GM19438 (cell line): ENCODE measurements at regions not wholly inside any gene's neighbourhood (a gene's known extent, or its start where the extent isn't known, plus 50 kb on each side); places are given as distances from the start of the nearest gene placed in this dataset.
A peak's percentile ranks its signal among the peaks of the same experiment; 100 is the strongest.

ENCODE experiments used
- ATAC-seq: cut with Tn5 transposase; IDR thresholded peaks from one replicate; pipeline ENCODE4 v1.9.1; 2021; ENCODE audit warnings: low read depth; ENCODE audit not compliant: unreplicated experiment

- no peak for ATAC-seq
Observed at GRCh38 chr16:56094231-56094630, 97.1 kb upstream of the GNAO1 start.

DNA sequence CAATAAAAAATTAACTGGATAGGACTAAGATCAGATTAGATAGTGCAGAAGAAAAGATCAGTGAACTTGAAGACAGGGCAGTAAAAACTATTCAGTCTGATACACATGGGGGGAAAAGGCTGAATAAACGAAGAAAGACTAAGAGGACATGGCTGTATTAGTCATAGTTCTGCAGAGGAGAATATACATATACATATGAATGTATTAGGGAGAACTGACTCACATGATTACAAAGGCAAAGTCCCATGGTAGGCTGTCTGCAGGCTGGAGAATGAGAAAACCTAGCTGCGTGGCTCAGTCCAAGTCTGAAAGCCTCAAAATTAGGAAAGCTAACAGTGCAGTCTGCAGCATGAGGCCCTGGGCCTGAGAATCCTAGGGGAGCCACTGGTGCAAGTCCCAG, 98.2 kb upstream of the GNAO1 start:
- no peak for ATAC-seq

GRCh38 chr16:56090076-56090475, 101.2 kb upstream of the GNAO1 start:
- no peak for ATAC-seq

GRCh38 chr16:56087626-56088025, 103.7 kb upstream of the GNAO1 start:
- ATAC-seq, result no peak

DNA sequence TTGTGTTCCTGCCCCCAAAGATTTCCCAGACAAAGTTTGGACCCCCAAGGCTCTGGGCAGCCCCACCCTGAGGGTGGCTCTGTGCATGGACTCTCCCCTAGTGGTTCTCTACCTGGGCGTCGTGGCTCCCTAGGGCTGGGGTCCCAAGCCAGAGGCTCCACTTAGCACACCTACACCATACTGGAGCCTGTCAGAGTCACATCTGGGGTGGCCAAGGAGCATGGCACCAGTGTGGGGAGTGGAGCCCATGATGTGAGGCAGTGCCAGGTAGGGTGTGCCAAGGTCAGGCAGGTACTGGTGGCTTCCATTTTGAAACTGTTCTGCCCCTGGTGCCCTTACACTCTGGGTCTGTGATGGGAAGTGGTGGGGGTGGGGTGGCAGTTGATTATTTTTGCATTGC, 109.9 kb upstream of the GNAO1 start:
- no peak for ATAC-seq

DNA sequence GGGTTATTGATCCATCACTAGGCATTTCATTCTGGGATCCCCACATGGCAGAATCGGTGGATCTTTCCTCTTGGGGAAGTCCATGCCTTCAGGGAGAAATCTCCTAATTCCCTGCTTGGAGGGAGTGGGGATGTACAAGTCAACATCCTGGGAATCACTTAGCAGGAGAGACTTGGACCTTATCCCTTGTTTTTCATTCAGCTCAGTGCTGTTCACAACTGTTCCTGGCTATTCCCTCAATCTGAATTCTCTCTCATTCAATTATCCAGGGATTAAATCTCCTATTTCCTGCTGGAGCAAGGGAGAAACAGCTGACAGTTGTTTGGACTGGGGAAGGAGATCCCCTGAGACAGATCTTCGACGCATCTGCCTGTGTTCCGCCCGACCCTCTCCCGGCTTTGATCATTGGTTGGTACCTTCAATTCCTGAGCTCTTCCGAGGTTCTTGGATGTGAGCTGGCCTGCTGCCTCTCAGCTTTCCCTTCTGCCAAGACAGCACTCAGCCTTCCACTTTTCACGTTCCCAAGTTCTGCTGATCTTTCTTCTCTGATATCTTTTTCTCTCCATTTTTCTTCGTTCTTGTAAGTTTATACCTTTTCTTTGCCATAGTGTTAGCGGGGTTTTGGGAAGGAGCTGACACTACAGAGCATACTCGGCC, 115.4 kb upstream of the GNAO1 start:
- no peak for ATAC-seq

- ATAC-seq, result no peak
Observed at GRCh38 chr16:56073508-56073907, 117.8 kb upstream of the GNAO1 start.

DNA sequence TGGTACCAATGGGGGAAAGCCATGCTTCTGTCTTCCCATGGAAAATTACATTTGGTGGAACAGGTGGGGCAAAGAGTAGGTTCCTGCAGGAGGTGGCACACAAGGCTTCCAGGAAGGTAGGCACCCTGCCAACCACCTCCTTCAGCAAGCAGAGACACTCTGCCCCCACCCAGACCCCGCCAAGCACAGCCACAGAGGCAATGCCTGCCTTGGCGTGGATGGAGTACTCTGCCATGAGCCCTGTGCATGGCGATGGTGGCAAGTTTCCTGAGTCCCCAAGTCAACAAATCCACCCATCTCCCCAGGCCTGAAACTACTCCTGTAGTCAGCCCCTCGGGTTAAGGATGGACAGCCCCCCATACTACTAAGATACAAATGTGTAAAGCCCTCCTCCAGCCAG, 119.2 kb upstream of the GNAO1 start:
- no peak for ATAC-seq

GRCh38 chr16:56068816-56069215, 122.5 kb upstream of the GNAO1 start:
- ATAC-seq, result no peak

- no peak for ATAC-seq
Observed at GRCh38 chr16:56068314-56068713, 123.0 kb upstream of the GNAO1 start.

- ATAC-seq, result no peak
Observed at GRCh38 chr16:56067406-56067805, 123.9 kb upstream of the GNAO1 start.

DNA sequence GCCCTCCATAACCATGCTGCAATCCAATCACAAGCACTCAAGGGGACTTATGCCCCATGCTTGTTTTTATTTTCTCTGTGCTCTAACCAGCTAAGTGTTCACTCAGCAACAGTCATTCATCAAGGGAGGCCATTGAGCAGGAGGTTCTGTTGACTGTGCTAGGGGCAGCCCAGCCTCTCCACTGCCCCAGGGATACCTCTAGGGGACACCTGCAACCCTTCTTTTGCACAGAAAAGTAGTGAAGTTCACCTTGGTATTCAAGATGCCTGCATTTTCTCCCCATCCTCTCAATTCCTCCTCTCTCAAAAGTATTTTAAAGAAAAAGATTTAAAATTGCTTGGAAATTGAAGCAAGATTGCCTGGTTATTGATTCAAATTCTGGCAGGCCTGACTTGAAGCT, 124.7 kb upstream of the GNAO1 start:
- ATAC-seq, result no peak

GRCh38 chr16:56063111-56063510, 128.2 kb upstream of the GNAO1 start:
- ATAC-seq, result no peak

DNA sequence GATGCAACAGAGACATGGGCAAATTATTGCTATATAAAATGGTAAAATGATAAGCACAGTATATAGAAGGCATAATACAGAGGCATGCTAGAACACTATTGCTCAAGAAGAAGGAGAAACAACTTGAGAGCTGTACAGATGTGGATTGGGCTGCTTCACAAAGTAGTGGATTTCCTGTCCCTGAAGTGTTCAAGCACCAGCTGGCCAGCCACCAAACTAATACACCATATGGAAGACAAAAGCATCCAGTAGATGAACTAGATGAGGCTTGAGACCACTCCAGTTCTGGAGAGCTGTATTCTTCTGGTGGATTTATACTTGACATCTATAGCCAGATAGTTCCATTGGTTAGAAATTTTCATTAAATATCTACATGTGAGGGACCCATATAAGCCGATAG, 134.1 kb upstream of the GNAO1 start:
- ATAC-seq, result no peak

- ATAC-seq, result no peak
Observed at GRCh38 chr16:56050916-56051315, 140.4 kb upstream of the GNAO1 start.

DNA sequence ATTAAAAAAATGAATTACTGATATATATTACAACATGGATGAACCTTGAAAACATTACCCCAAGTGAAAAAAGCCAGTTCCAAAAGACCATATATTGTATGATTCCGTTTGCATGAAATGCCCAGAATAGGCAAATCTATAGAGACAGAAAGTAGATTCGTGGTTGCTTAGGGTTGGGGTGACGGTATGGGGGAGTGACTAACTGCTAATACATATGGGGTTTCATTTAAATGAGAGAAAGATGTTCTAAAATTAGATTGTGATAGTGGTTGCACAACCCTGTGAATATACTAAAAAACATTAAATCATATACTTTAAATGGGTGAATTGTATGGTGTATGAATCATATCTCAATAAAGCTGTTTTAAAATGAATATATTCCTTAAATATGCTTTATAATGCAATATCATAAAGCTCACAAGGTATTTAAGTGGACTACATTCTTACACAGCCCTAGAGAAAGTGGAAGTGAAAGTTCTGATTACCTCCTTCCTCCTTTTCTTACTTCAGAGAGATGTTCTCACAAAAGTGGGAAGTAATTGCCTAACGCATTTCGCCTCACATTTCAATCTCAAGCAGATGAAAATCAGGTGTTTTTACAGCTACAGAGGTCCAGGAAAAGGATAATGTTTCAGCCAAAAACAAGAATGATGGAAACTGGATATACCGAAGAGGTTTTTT, 142.7 kb upstream of the GNAO1 start:
- peak; percentile 66 for ATAC-seq

GRCh38 chr16:56047307-56048234, 143.7 kb upstream of the GNAO1 start:
- no peak for ATAC-seq

GRCh38 chr16:56042416-56042815, 148.9 kb upstream of the GNAO1 start:
- no peak for ATAC-seq

DNA sequence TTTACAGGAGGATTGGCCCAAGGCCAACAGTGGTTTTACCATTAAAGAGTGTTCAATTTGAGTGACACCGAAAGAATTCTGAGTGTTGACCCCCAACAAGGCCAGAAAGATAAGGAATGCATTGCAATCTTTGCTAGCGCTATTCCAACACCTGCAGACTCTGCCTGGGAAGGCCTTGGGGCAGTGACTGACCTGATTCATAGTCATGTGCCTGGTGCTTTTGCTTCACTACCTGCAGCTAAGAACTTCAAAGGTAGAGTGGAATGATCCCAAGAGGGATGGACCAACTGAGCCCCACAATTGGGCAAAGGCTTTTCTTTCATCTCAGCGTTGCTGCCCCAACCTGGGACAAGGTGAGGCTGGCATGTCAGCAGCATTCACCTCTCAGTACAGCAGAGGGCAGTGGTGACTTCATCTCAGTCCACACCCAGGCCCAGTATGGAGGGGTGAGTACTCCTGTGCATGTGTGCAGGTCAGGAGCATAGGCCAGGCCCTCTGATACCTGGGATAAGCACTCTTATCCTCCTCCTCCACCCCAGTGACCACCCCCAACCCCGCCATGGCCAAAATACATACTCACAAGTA, 149.6 kb upstream of the GNAO1 start:
- no peak for ATAC-seq

GRCh38 chr16:56038564-56039098, 152.7 kb upstream of the GNAO1 start:
- ATAC-seq, result no peak

DNA sequence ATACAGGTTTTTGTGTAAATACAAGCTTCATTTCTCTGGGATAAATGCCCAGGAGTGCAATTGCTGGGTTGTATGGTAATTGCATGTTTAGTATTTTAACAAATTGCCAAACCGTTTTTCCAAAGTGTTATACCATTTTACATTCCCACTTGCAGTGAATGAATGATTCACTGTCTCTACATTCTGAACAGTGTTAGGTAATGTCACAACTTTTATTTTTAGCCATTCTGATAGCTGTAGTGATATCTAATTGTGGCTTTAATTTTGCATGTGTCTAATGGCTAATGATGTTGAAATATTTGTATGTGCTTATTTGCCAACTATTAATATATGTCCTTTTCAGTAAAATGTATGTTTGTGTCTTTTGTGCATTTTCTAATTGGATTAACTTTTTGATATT, 156.9 kb upstream of the CES5A start:
- ATAC-seq, result no peak
